Endothelial cell of umbilical vein (primary cell): ENCODE measurements at regions not wholly inside any gene's neighbourhood (a gene's known extent, or its start where the extent isn't known, plus 50 kb on each side); places are given as distances from the start of the nearest gene placed in this dataset. TPM values are rescaled to one million over a fixed set of nuclear protein-coding genes. Genes with fewer than 3 reads are reported as not detected.
"Not testable (repeated sequence)": the region's sequence is repeated elsewhere in the genome, so short reads cannot be mapped to it uniquely, and the experiment has no call there.

ENCODE experiments used
- BruUV-seq: library from RNA; stranded (reverse); fragments of 400-500 nt; replicated peaks from 2 replicates; lab custom pipeline; 2021; lab: Mats Ljungman, UMichigan
- CTCF ChIA-PET: fragments of 300-600, 350-600 bp; sonication (Branson Sonifier 250); formaldehyde crosslinking; loops from one replicate; lab custom pipeline; 2021; ENCODE audit warnings: antibody characterized with exemption, inconsistent platforms; lab: Charles Lee
- POLR2A ChIA-PET: fragments of 300-600, 350-600 bp; sonication (Branson Sonifier 250); formaldehyde crosslinking; loops from one replicate; lab custom pipeline; 2021; ENCODE audit warnings: antibody characterized with exemption, inconsistent platforms; lab: Charles Lee
- DNase-seq: peaks from one replicate; pipeline ENCODE4 v3.0.0-alpha.2; 2011; ENCODE audit warnings: low read depth, low spot score
- FAIRE-seq: peaks from 2 replicates; lab custom pipeline; 2011; peaks lifted over from hg19 to GRCh38; lab: Jason Lieb, UNC
- H2AFZ ChIP-seq: 2 replicates; pipeline ENCODE4 v1.6.0; 2012; ENCODE audit warnings: low read depth, low read length, control low read depth, inconsistent platforms
- H3K27ac ChIP-seq: 2 replicates; pipeline ENCODE4 v1.5.1; 2011; ENCODE audit warnings: low read depth, mild to moderate bottlenecking, control low read depth, low read length, moderate library complexity; ENCODE audit not compliant: insufficient read depth
- H3K27me3 ChIP-seq, 2 experiments: 2 replicates each; pipeline versions ENCODE4 v1.6.0 to v1.6.1; 2011; ENCODE audit warnings: low read length in 2 of 2, mixed read lengths in 1 of 2; ENCODE audit not compliant: control insufficient read depth in 2 of 2, insufficient read depth in 2 of 2
- H3K36me3 ChIP-seq, 2 experiments: 2 replicates in 1 of 2; 3 replicates in 1 of 2; pipeline ENCODE4 v1.5.1; 2011; ENCODE audit warnings: low read length in 2 of 2, mild to moderate bottlenecking in 1 of 2, moderate library complexity in 1 of 2; ENCODE audit not compliant: control insufficient read depth in 2 of 2, insufficient read depth in 2 of 2; ENCODE audit errors: extremely low read depth in 1 of 2
- H3K4me1 ChIP-seq: 3 replicates; pipeline ENCODE4 v1.5.1; 2011; ENCODE audit warnings: mild to moderate bottlenecking, low read length; ENCODE audit not compliant: control insufficient read depth, insufficient read depth; ENCODE audit errors: extremely low read depth
- H3K4me2 ChIP-seq: 2 replicates; pipeline ENCODE4 v1.6.1; 2011; ENCODE audit warnings: low read length, control low read depth, mixed read lengths; ENCODE audit not compliant: insufficient read depth
- H3K4me3 ChIP-seq, 3 experiments: fragments of 200-600 bp in 1 of 3; sonication (generic), shearing (Covaris generic) in 1 of 3; replicated peaks in 1 of 3; 2 replicates each; pipeline ENCODE4 v1.5.1; 2011 to 2016; ENCODE audit warnings: control low read depth in 3 of 3, low read length in 3 of 3, mild to moderate bottlenecking in 2 of 3, inconsistent platforms in 1 of 3, low read depth in 1 of 3, moderate library complexity in 1 of 3; ENCODE audit not compliant: insufficient read depth in 1 of 3
- H3K79me2 ChIP-seq: 2 replicates; pipeline ENCODE4 v1.6.0; 2012; ENCODE audit warnings: low read length, inconsistent platforms; ENCODE audit not compliant: control insufficient read depth, insufficient read depth
- H3K9ac ChIP-seq: replicated peaks from 2 replicates; pipeline ENCODE3; 2011; ENCODE audit warnings: low read length, control low read depth; ENCODE audit not compliant: insufficient read depth; ENCODE audit errors: extremely low read depth
- H3K9me1 ChIP-seq: replicated peaks from 3 replicates; pipeline ENCODE4 v1.6.0; 2011; ENCODE audit warnings: mild to moderate bottlenecking, low read length; ENCODE audit not compliant: control insufficient read depth, insufficient read depth; ENCODE audit errors: extremely low read depth
- H3K9me3 ChIP-seq: replicated peaks from 2 replicates; pipeline ENCODE4 v1.5.1; 2012; ENCODE audit warnings: low read length, inconsistent platforms; ENCODE audit not compliant: control insufficient read depth, insufficient read depth
- H4K20me1 ChIP-seq: replicated peaks from 2 replicates; pipeline ENCODE3; 2011; ENCODE audit warnings: mild to moderate bottlenecking, low read length; ENCODE audit not compliant: control insufficient read depth, insufficient read depth; ENCODE audit errors: extremely low read depth
- dilution Hi-C: fragments of 300-500 bp; cut with MboI; formaldehyde crosslinking; loops from one replicate; pipeline ENCODE4 v1.15.0; 2019; ENCODE audit warnings: low sequenced_read_pairs; ENCODE audit not compliant: extremely low pct_ligation_motif_present
- intact Hi-C: fragments of 100-400 bp; cut with micrococcal nuclease; formaldehyde crosslinking; loops from one replicate; pipeline ENCODE4 v1.10.0; 2022
- small RNA-seq: library from RNA; depleted of rRNA; stranded (forward); fragments of <200 nt; gene quantifications from one replicate; pipeline ENCODE3, GENCODE V24; 2012; ENCODE audit warnings: low replicate concordance, low read depth; ENCODE audit not compliant: insufficient read depth, insufficient read length

DNA sequence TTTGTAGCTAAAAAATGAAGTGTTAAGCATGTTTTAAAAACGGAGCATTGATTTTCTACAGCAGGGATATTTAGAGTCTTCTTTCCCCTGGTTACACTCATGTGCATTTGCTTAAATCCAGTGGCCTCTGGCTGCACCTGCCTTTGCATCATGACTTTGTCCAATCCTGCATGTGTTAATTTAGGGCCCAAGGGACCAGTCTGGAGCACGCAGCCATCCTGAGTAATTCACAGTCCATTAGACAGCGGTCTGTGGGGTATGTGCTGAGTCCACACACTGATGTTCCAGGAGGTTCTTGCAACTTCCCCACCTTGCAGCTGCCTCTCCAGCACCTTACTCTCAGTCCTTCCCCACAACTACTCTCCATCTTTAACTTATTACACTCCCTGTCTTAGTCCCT, 60.7 kb upstream of the DPP6 start:
- H3K9me1 ChIP-seq, H3K9ac ChIP-seq, dilution Hi-C loops, H3K27ac ChIP-seq, H2AFZ ChIP-seq, intact Hi-C loops, CTCF ChIA-PET, H3K27me3 ChIP-seq, H3K4me2 ChIP-seq, H3K79me2 ChIP-seq, POLR2A ChIA-PET, H3K36me3 ChIP-seq, H3K9me3 ChIP-seq, H3K4me1 ChIP-seq, H4K20me1 ChIP-seq, H3K4me3 ChIP-seq, DNase-seq, BruUV-seq: not testable (repeated sequence)
- peak; percentile 31 for FAIRE-seq

- CTCF ChIA-PET, FAIRE-seq, H2AFZ ChIP-seq, H3K27me3 ChIP-seq, POLR2A ChIA-PET, H3K79me2 ChIP-seq, H3K27ac ChIP-seq, intact Hi-C loops, DNase-seq, H3K9ac ChIP-seq, H3K4me1 ChIP-seq, H3K9me3 ChIP-seq, H3K4me2 ChIP-seq, H4K20me1 ChIP-seq, H3K4me3 ChIP-seq, BruUV-seq, H3K36me3 ChIP-seq, H3K9me1 ChIP-seq, dilution Hi-C loops: not testable (repeated sequence)
These were observed 58.8 kb upstream of the DPP6 start for GRCh38 chr7:153993402-153993801.

DNA sequence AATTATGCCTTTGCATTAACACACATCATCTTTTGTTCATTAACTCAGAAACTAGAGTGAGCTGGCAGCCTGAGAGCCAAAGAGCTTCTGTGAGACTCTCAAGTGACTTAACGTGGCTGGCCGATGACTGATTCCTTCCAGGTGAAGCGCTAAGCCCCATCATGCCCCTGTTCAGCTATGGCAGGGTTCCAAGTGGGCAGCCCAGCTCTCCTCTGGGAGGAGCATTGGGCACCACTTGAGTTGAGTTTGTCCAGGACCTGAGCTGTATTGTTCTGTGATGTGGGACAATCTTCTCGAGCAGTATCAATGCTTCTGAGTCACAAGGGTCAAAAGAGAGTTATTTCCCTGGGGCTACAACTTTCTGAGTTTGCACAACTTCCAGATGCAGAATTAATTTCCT, 53.3 kb upstream of the DPP6 start:
- H4K20me1 ChIP-seq, H3K4me2 ChIP-seq, H3K27me3 ChIP-seq, H3K9me1 ChIP-seq, H3K27ac ChIP-seq, CTCF ChIA-PET, BruUV-seq, H2AFZ ChIP-seq, H3K4me1 ChIP-seq, H3K9ac ChIP-seq, H3K79me2 ChIP-seq, DNase-seq, FAIRE-seq, H3K9me3 ChIP-seq, POLR2A ChIA-PET, dilution Hi-C loops, H3K4me3 ChIP-seq, intact Hi-C loops, H3K36me3 ChIP-seq: not testable (repeated sequence)

Small RNA genes lying in the stretch of these regions (small RNA-seq; reads per million reads assigned to genes)
- gene AC005588.1 (not detected), gene AC079809.1 (not detected)
